ENCODE measurements at regions not wholly inside any gene's neighbourhood (a gene's known extent, or its start where the extent isn't known, plus 50 kb on each side); places are given as distances from the start of the nearest gene placed in this dataset.

DNA sequence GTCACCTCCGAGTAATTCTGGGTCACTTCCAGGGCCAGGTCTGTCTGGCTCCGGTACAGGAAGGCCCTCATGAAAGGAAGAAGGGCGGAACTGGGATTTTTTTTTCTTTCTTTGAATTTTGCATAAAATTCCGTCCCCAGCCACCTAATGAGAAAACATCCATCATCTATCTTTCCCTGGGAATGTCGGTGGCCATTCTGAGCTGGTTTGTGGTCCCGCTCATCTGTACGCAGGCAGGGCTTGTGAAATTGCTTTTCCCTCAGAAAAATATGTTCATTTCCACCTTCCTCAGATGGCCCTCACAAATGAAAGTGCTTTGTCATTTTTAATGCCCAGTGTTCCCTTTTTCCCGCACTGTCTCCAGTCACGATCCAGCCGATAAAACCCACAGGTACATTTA lies 353.0 kb upstream of the ZFHX3 start:
- Histone ChIP-seq H3K9me3 (ENCODE audit: low read length) (no peaks in the 10 kb centered on the region), H2AFZ (ENCODE audit: low read length) (no peak overlapping the region), H3K79me2 (ENCODE audit: insufficient read depth, low read length) (no peaks in the 10 kb centered on the region), H3K4me3 (replicated peaks in 1 of 3; ENCODE audit: insufficient read depth in 1 of 3, low read depth in 2 of 3, low read length in 3 of 3) (no peak overlapping the region), H3K4me1 (ENCODE audit: insufficient read depth, low read length) (no peaks in the 10 kb centered on the region), H3K27me3 (ENCODE audit: control insufficient read depth in 1 of 2, insufficient read depth in 2 of 2, low read length in 2 of 2) (peaks cover 0 to 25% of the 10 kb centered on the region in 2 experiments; a peak in 2 of 5 replicates), H3K27ac (ENCODE audit: extremely low read length, insufficient read depth, low read length) (no peak overlapping the region), H4K20me1 (ENCODE audit: insufficient read depth, low read length) (no peaks in the 10 kb centered on the region), H3K9ac (ENCODE audit: insufficient read depth, low read depth, low read length) (no peak overlapping the region), H3K4me2 (ENCODE audit: low read depth, low read length) (no peak overlapping the region), H3K36me3 (replicated peaks in 1 of 2; ENCODE audit: control insufficient read depth in 1 of 2, insufficient read depth in 2 of 2, low read length in 2 of 2) (no peaks in the 10 kb centered on the region)
- ChIA-PET CTCF (ENCODE audit: low intra/inter-chr PET ratio, low total read pairs) (no interaction called here), POLR2A (no interaction called here)
- 61% methylated on average over 10 of the region's 10 CpGs for WGBS (ENCODE audit: low lambda C conversion rate)
- no peak for DNase-seq (ENCODE audit: low spot score)
- no peak for FAIRE-seq
- no TSS peak for BruUV-seq (replicated peaks)
- in situ Hi-C loops (cut with HindIII; ENCODE audit: extremely low pct_ligation_motif_present, low pct_unique_long_range_greater_than_20kb), result no loop called here
- intact Hi-C loops (cut with micrococcal nuclease; ENCODE audit: unreplicated experiment), result no loop called here
- ATAC-seq, result no peak
- TF ChIP-seq ZNF333 (CRISPR knock-in tag; IDR thresholded peaks at IDR 0.05; ENCODE audit: borderline replicate concordance), result no peak
- TF ChIP-seq ZNF251 (CRISPR knock-in tag; IDR thresholded peaks at IDR 0.05), result no peak
- TF ChIP-seq ZNF615 (CRISPR knock-in tag; IDR thresholded peaks at IDR 0.05; ENCODE audit: borderline replicate concordance), result no peak
- TF ChIP-seq NPAS2 (CRISPR knock-in tag; IDR thresholded peaks at IDR 0.05; ENCODE audit: borderline replicate concordance), result no peak
- TF ChIP-seq, protein P1, sequence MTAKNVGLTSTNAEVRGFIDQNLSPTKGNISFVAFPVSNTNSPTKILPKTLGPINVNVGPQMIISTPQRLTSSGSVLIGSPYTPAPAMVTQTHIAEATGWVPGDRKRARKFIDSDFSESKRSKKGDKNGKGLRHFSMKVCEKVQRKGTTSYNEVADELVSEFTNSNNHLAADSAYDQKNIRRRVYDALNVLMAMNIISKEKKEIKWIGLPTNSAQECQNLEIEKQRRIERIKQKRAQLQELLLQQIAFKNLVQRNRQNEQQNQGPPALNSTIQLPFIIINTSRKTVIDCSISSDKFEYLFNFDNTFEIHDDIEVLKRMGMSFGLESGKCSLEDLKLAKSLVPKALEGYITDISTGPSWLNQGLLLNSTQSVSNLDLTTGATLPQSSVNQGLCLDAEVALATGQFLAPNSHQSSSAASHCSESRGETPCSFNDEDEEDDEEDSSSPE (CRISPR knock-in tag; IDR thresholded peaks at IDR 0.05), result no peak
- TF ChIP-seq THYN1 (CRISPR knock-in tag; IDR thresholded peaks at IDR 0.05; ENCODE audit: borderline replicate concordance, low read depth), result no peak
- TF ChIP-seq, protein P2, sequence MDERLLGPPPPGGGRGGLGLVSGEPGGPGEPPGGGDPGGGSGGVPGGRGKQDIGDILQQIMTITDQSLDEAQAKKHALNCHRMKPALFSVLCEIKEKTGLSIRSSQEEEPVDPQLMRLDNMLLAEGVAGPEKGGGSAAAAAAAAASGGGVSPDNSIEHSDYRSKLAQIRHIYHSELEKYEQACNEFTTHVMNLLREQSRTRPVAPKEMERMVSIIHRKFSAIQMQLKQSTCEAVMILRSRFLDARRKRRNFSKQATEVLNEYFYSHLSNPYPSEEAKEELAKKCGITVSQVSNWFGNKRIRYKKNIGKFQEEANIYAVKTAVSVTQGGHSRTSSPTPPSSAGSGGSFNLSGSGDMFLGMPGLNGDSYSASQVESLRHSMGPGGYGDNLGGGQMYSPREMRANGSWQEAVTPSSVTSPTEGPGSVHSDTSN (CRISPR knock-in tag; IDR thresholded peaks at IDR 0.05), result no peak
- TF ChIP-seq, protein P3, sequence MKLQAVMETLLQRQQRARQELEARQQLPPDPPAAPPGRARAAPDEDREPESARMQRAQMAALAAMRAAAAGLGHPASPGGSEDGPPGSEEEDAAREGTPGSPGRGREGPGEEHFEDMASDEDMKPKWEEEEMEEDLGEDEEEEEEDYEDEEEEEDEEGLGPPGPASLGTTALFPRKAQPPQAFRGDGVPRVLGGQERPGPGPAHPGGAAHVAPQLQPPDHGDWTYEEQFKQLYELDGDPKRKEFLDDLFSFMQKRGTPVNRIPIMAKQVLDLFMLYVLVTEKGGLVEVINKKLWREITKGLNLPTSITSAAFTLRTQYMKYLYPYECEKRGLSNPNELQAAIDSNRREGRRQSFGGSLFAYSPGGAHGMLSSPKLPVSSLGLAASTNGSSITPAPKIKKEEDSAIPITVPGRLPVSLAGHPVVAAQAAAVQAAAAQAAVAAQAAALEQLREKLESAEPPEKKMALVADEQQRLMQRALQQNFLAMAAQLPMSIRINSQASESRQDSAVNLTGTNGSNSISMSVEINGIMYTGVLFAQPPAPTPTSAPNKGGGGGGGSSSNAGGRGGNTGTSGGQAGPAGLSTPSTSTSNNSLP (IDR thresholded peaks at IDR 0.05; ENCODE audit: low read depth, low read length), result no peak
- TF ChIP-seq, protein P4, sequence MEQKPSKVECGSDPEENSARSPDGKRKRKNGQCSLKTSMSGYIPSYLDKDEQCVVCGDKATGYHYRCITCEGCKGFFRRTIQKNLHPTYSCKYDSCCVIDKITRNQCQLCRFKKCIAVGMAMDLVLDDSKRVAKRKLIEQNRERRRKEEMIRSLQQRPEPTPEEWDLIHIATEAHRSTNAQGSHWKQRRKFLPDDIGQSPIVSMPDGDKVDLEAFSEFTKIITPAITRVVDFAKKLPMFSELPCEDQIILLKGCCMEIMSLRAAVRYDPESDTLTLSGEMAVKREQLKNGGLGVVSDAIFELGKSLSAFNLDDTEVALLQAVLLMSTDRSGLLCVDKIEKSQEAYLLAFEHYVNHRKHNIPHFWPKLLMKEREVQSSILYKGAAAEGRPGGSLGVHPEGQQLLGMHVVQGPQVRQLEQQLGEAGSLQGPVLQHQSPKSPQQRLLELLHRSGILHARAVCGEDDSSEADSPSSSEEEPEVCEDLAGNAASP (CRISPR knock-in tag; IDR thresholded peaks at IDR 0.05; ENCODE audit: borderline replicate concordance), result no peak
- no peak for TF ChIP-seq ATF7-NPFF (CRISPR knock-in tag; IDR thresholded peaks at IDR 0.05; ENCODE audit: low read depth)
- TF ChIP-seq, protein P5, sequence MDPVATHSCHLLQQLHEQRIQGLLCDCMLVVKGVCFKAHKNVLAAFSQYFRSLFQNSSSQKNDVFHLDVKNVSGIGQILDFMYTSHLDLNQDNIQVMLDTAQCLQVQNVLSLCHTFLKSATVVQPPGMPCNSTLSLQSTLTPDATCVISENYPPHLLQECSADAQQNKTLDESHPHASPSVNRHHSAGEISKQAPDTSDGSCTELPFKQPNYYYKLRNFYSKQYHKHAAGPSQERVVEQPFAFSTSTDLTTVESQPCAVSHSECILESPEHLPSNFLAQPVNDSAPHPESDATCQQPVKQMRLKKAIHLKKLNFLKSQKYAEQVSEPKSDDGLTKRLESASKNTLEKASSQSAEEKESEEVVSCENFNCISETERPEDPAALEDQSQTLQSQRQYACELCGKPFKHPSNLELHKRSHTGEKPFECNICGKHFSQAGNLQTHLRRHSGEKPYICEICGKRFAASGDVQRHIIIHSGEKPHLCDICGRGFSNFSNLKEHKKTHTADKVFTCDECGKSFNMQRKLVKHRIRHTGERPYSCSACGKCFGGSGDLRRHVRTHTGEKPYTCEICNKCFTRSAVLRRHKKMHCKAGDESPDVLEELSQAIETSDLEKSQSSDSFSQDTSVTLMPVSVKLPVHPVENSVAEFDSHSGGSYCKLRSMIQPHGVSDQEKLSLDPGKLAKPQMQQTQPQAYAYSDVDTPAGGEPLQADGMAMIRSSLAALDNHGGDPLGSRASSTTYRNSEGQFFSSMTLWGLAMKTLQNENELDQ (CRISPR knock-in tag; IDR thresholded peaks at IDR 0.05; ENCODE audit: borderline replicate concordance), result no peak

Data from HepG2 (cell line).